DOHH2 (cell line): ENCODE measurements at regions not wholly inside any gene's neighbourhood (a gene's known extent, or its start where the extent isn't known, plus 50 kb on each side); places are given as distances from the start of the nearest gene placed in this dataset.

Experiments used
- H3F3A ChIP-seq: fragments of 200-600 bp; sonication (generic), shearing (Covaris generic); 2 replicates; pipeline ENCODE4 v1.6.0; 2016; ENCODE audit warnings: antibody characterized with exemption, mild to moderate bottlenecking; ENCODE audit not compliant: control insufficient read depth, insufficient read depth
- H3K27ac ChIP-seq: fragments of 200-600 bp; sonication (generic); 2 replicates; pipeline ENCODE4 v1.5.1; 2014; ENCODE audit warnings: low read depth, mild to moderate bottlenecking, low read length, moderate library complexity
- H3K27me3 ChIP-seq: fragments of 200-600 bp; sonication (generic); 2 replicates; pipeline ENCODE4 v1.6.1; 2014; ENCODE audit warnings: mild to moderate bottlenecking, low read length, mixed read lengths; ENCODE audit not compliant: control insufficient read depth
- H3K36me3 ChIP-seq: fragments of 200-600 bp; sonication (generic); 2 replicates; pipeline ENCODE4 v1.6.1; 2014; ENCODE audit warnings: mild to moderate bottlenecking, low read length, moderate library complexity, mixed read lengths; ENCODE audit not compliant: control insufficient read depth
- H3K4me1 ChIP-seq: fragments of 200-600 bp; sonication (generic); 2 replicates; pipeline ENCODE4 v1.6.1; 2014; ENCODE audit warnings: mild to moderate bottlenecking, low read length, mixed read lengths; ENCODE audit not compliant: control insufficient read depth
- H3K4me2 ChIP-seq: fragments of 200-600 bp; sonication (generic); 2 replicates; pipeline ENCODE4 v1.6.0; 2014; ENCODE audit warnings: mild to moderate bottlenecking, low read length, moderate library complexity
- H3K4me3 ChIP-seq: fragments of 200-600 bp; sonication (generic); 2 replicates; pipeline ENCODE4 v1.5.1; 2014; ENCODE audit warnings: mild to moderate bottlenecking, low read length, mixed read lengths
- H3K79me2 ChIP-seq: fragments of 200-600 bp; sonication (generic); 2 replicates; pipeline ENCODE4 v1.6.1; 2014; ENCODE audit warnings: mild to moderate bottlenecking, low read length, mixed read lengths; ENCODE audit not compliant: control insufficient read depth
- H3K9me2 ChIP-seq: fragments of 200-600 bp; sonication (generic); replicated peaks from 2 replicates; pipeline ENCODE4 v1.6.1; 2014; ENCODE audit warnings: mild to moderate bottlenecking, low read length, mixed read lengths; ENCODE audit not compliant: control insufficient read depth
- H3K9me3 ChIP-seq: fragments of 200-600 bp; sonication (generic); 2 replicates; pipeline ENCODE4 v1.6.1; 2014; ENCODE audit warnings: antibody characterized with exemption, low read length, mixed read lengths; ENCODE audit not compliant: control insufficient read depth, insufficient read depth
- H4K20me1 ChIP-seq: fragments of 200-600 bp; sonication (generic); 2 replicates; pipeline ENCODE4 v1.6.0; 2014; ENCODE audit warnings: low read depth, mild to moderate bottlenecking, antibody characterized with exemption, low read length, moderate library complexity; ENCODE audit not compliant: control insufficient read depth, insufficient read depth
- CTCF ChIP-seq: fragments of 200-600 bp; sonication (generic); IDR thresholded peaks from one replicate; pipeline ENCODE4 v1.5.1; 2014; ENCODE audit warnings: antibody characterized with exemption, mild to moderate bottlenecking, low read depth, low read length; ENCODE audit not compliant: poor library complexity, severe bottlenecking
- EZH2phosphoT487 ChIP-seq: fragments of 200-600 bp; sonication (generic); IDR thresholded peaks from 2 replicates; pipeline ENCODE4 v1.6.1; 2017; ENCODE audit warnings: borderline replicate concordance, mild to moderate bottlenecking, antibody characterized with exemption, low read length, moderate library complexity, mixed read lengths

GRCh38 chr2:147346142-147346541 lies 498.7 kb upstream of the ACVR2A start:
- no peaks in the 10 kb centered on the region for H3F3A ChIP-seq
- no peaks in the 10 kb centered on the region for H3K36me3 ChIP-seq
- H3K4me1 ChIP-seq = no peaks in the 10 kb centered on the region
- no peaks in the 10 kb centered on the region for H3K79me2 ChIP-seq
- H3K27ac ChIP-seq = no peak overlapping the region
- no peak for TF ChIP-seq CTCF
- no peak for TF ChIP-seq EZH2phosphoT487
- H4K20me1 ChIP-seq = no peaks in the 10 kb centered on the region
- no peak overlapping the region for H3K4me2 ChIP-seq
- H3K9me3 ChIP-seq = peaks cover 4% of the 10 kb centered on the region; the same call in 1 of the 2 replicates
- H3K9me2 ChIP-seq = no peaks in the 10 kb centered on the region
- H3K4me3 ChIP-seq = no peak overlapping the region
- no peaks in the 10 kb centered on the region for H3K27me3 ChIP-seq

GRCh38 chr2:147345246-147345645 lies 499.6 kb upstream of the ACVR2A start:
- H3K4me2 ChIP-seq = no peak overlapping the region
- H3K27ac ChIP-seq = no peak overlapping the region
- H4K20me1 ChIP-seq = no peaks in the 10 kb centered on the region
- no peak for TF ChIP-seq CTCF
- no peak for TF ChIP-seq EZH2phosphoT487
- no peaks in the 10 kb centered on the region for H3F3A ChIP-seq
- no peaks in the 10 kb centered on the region for H3K79me2 ChIP-seq
- H3K4me3 ChIP-seq = no peak overlapping the region
- peaks cover 4% of the 10 kb centered on the region; the same call in 1 of the 2 replicates for H3K9me3 ChIP-seq
- H3K27me3 ChIP-seq = no peaks in the 10 kb centered on the region
- H3K9me2 ChIP-seq = no peaks in the 10 kb centered on the region
- no peaks in the 10 kb centered on the region for H3K36me3 ChIP-seq
- H3K4me1 ChIP-seq = no peaks in the 10 kb centered on the region

DNA sequence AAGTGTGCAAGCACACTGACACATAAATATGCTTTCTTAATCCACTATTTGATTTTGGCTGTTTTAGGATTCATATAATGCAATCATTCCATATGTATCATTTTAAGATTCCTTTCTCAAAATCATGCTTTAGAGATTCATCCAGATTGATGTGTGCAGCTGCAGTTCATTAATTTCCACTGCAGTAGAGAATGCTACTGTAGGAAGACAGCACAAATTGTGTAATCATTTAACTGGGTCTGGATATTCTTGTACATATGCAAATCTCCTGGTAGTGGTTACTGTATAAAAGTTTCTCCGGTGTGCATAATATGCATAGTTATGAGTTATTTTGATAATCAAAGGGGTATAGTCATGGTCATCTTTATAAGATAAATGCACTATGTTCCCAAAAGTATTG lies 502.5 kb upstream of the ACVR2A start:
- no peaks in the 10 kb centered on the region for H3K27me3 ChIP-seq
- H3K4me2 ChIP-seq = no peak overlapping the region
- peaks cover 4% of the 10 kb centered on the region; the same call in 1 of the 2 replicates for H3K9me3 ChIP-seq
- H3K4me3 ChIP-seq = no peak overlapping the region
- H3K36me3 ChIP-seq = no peaks in the 10 kb centered on the region
- H3K79me2 ChIP-seq = no peaks in the 10 kb centered on the region
- H4K20me1 ChIP-seq = no peaks in the 10 kb centered on the region
- H3K27ac ChIP-seq = no peak overlapping the region
- no peak for TF ChIP-seq CTCF
- no peak for TF ChIP-seq EZH2phosphoT487
- H3F3A ChIP-seq = no peaks in the 10 kb centered on the region
- no peaks in the 10 kb centered on the region for H3K9me2 ChIP-seq
- no peaks in the 10 kb centered on the region for H3K4me1 ChIP-seq
